Heart left ventricle (tissue), 16 donors: ENCODE measurements at regions not wholly inside any gene's neighbourhood (a gene's known extent, or its start where the extent isn't known, plus 50 kb on each side); places are given as distances from the start of the nearest gene placed in this dataset.

ENCODE experiments used
- ATAC-seq, 4 donors: fragments of 200-7000 bp; cut with Tn5 transposase; one replicate each; pipeline ENCODE4 v1.9.1; 2020 to 2022; ENCODE audit warnings: moderate library complexity in 4 of 4, mild to moderate bottlenecking in 3 of 4, moderate number of reproducible peaks in 1 of 4
- DNase-seq, 5 donors: peaks; one replicate each; pipeline ENCODE4 v3.0.0-alpha.2; 2020
- H3K27ac ChIP-seq, 12 donors: fragments of 200-600 bp; sonication (generic) in 4 of 12; one replicate each; pipeline versions ENCODE4 v1.5.0 to v1.8.0; 2016 to 2022; ENCODE audit warnings: mild to moderate bottlenecking in 2 of 12
- H3K27me3 ChIP-seq, 9 donors: fragments of 200-600 bp; sonication (generic) in 2 of 9; one replicate each; pipeline versions ENCODE4 v1.5.1 to v1.8.0; 2016 to 2022; ENCODE audit warnings: mild to moderate bottlenecking in 3 of 9
- H3K36me3 ChIP-seq, 9 donors: fragments of 200-600 bp; sonication (generic) in 2 of 9; one replicate each; pipeline versions ENCODE4 v1.5.0 to v1.8.0; 2018 to 2022; ENCODE audit warnings: mild to moderate bottlenecking in 2 of 9
- H3K4me1 ChIP-seq, 12 donors: fragments of 200-600 bp; sonication (generic) in 4 of 12; one replicate each; pipeline versions ENCODE4 v1.5.0 to v1.8.0; 2016 to 2022; ENCODE audit warnings: mild to moderate bottlenecking in 3 of 12
- H3K4me3 ChIP-seq, 12 donors: fragments of 200-600 bp; sonication (generic) in 4 of 12; one replicate each; pipeline versions ENCODE4 v1.5.0 to v1.8.0; 2017 to 2022; ENCODE audit warnings: mild to moderate bottlenecking in 9 of 12, moderate library complexity in 4 of 12
- H3K9me3 ChIP-seq, 12 donors: fragments of 200-600 bp; sonication (generic) in 4 of 12; one replicate each; pipeline versions ENCODE4 v1.5.0 to v1.8.0; 2016 to 2022; ENCODE audit warnings: mild to moderate bottlenecking in 1 of 12
- CTCF ChIP-seq, 12 donors: fragments of 200-600 bp; sonication (generic) in 4 of 12; IDR thresholded peaks; one replicate each; pipeline versions ENCODE4 v1.5.0 to v1.8.0; 2018 to 2022; ENCODE audit warnings: antibody characterized with exemption in 12 of 12, mild to moderate bottlenecking in 5 of 12
- POLR2A ChIP-seq, 2 donors: fragments of 450-650 bp; IDR thresholded peaks; one replicate each; pipeline ENCODE4 v1.6.1; 2017; ENCODE audit warnings: antibody characterized with exemption in 2 of 2, mild to moderate bottlenecking in 2 of 2, moderate library complexity in 2 of 2
- WGBS, 4 donors: extraction: QIAGEN DNeasy Blood & Tissue Kit in 2 of 4; methylation state at CpG; one replicate each; pipeline versions ENCODE4 v1.1.5 to v1.1.7; 2013 to 2018; 5-methylcytosine and 5-hydroxymethylcytosine counted together
- intact Hi-C, 10 donors: fragments of 100-400 bp; cut with DNase I; formaldehyde crosslinking; loops; one replicate each; pipeline versions ENCODE4 v1.11.1 to v1.14.2; 2022
- donor health status: ischemic (EF 13 %, LVEDD 7.1; RV severe dilation, severe dysfunction).
- donor health status: healthy with polysubstance abuse.
- donor health status: DM: no; HTN: yes; CAD: no.
- donor health status: DM: no; HTN: no; CAD: no.
- donor health status: ischemic (EF 25% LVEDD 6.9; RV normal size, moderate dysfunction).
- donor health status: ischemic (EF 25% LVEDD 5.7; RV mildly dilated, moderate dysfunction).
- donor health status: healthy.
- donor health status: DM: yes; HTN: yes; CAD: no.
- donor health status: ischemic (EF 35%, LVEDD 5.7; RV mildly dilated, moderate dysfunction).
- donor health status: nonischemic (EF 11% LVEDD 7.7; RV severe dilation, severe dysfunction).
- donor health status: DM: yes; HTN: yes; CAD: no.
- donor health status: PGD.
- donor health status: ischemic (EF 29% LVEDD 5.4; RV normal size, mild dysfunction).
- donor health status: nonischemic (EF 23%, LVEDD 6.1; RV moderate dilation, normal function).

DNA sequence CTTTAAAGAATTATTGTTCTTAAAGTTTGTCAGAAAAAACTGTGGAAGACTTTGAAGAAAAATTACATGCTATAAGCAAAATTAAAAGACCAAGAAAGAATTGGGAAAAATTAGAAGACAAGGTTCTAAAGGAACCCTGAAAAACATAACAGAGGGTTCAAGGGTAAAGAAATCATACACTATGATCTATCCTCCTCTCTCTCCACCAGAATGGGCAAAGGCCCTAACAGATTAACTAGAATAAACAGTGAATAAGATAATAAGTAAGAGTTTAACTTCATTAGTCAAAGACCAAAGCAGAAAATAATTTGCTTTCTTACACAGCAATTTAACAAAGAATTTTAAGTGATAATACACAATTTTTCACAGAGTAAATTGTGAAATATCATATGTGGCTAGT, 201.2 kb upstream of the PDE10A start:
- no peak overlapping the region for H3K27ac ChIP-seq
- no peak for TF ChIP-seq CTCF (IDR thresholded peaks at IDR 0.05)
- no peak for TF ChIP-seq POLR2A (IDR thresholded peaks at IDR 0.05)
- ATAC-seq (no peak), DNase-seq (no peak)
- H3K4me3 ChIP-seq, result no peak overlapping the region
- no peaks in the 10 kb centered on the region for H3K4me1 ChIP-seq
- H3K27me3 ChIP-seq, result peaks cover 0 to 7% (median 0%) of the 10 kb centered on the region in 9 donors
- peaks cover 0 to 47% (median 4%) of the 10 kb centered on the region in 12 donors for H3K9me3 ChIP-seq
- H3K36me3 ChIP-seq, result no peaks in the 10 kb centered on the region
- intact Hi-C loops, result no loop called here

- no peak overlapping the region for H3K27ac ChIP-seq
- H3K4me1 ChIP-seq, result no peaks in the 10 kb centered on the region
- peaks cover 0 to 43% (median 1%) of the 10 kb centered on the region in 12 donors for H3K9me3 ChIP-seq
- WGBS, 4 donors, result 60 to 94% (median 71%) methylated on average over 3 of the region's 3 CpGs
- ATAC-seq, result no peak
- TF ChIP-seq CTCF (IDR thresholded peaks at IDR 0.05) (no peak), POLR2A (IDR thresholded peaks at IDR 0.05) (no peak)
- intact Hi-C loops, result no loop called here
- H3K27me3 ChIP-seq, result peaks cover 0 to 7% (median 0%) of the 10 kb centered on the region in 9 donors
- no peak overlapping the region for H3K4me3 ChIP-seq
- DNase-seq, result no peak
- H3K36me3 ChIP-seq, result no peaks in the 10 kb centered on the region
These were observed 200.8 kb upstream of the PDE10A start for GRCh38 chr6:165863801-165864200.

DNA sequence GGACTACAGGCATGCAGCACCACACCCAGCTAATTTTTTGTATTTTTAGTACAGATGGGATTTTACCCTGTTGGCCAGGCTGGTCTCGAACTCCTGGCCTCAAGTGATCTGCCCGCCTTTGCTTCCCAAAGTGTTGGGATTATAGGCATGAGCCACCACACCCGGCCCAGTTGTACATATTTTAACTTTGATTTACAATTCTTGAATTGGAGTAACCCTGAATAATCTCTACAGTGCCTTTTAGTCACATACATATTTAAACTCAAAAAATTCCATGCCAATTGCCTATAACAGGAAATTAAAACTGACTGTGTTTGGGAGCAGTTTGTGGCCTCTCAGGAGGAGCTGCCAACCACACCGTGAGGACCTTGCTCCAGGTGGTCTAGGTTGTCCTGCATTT, 199.8 kb upstream of the PDE10A start:
- Histone ChIP-seq H3K36me3 (no peaks in the 10 kb centered on the region), H3K4me1 (no peaks in the 10 kb centered on the region), H3K4me3 (no peak overlapping the region), H3K27ac (no peak overlapping the region), H3K27me3 (peaks cover 0 to 7% (median 0%) of the 10 kb centered on the region in 9 donors), H3K9me3 (peaks cover 0 to 33% (median under 1%) of the 10 kb centered on the region in 12 donors)
- TF ChIP-seq POLR2A (IDR thresholded peaks at IDR 0.05) (no peak), CTCF (IDR thresholded peaks at IDR 0.05) (no peak)
- WGBS, 4 donors, result 86 to 92% (median 91%) methylated on average over 4 of the region's 4 CpGs
- intact Hi-C loops, result no loop called here
- DNase-seq (no peak), ATAC-seq (no peak)

- WGBS, 4 donors, result 68 to 75% (median 73%) methylated on average over 6 of the region's 6 CpGs
- intact Hi-C loops, result no loop called here
- no peaks in the 10 kb centered on the region for H3K4me1 ChIP-seq
- H3K4me3 ChIP-seq, result no peak overlapping the region
- no peak overlapping the region for H3K27ac ChIP-seq
- H3K36me3 ChIP-seq, result no peaks in the 10 kb centered on the region
- H3K9me3 ChIP-seq, result peaks cover 0 to 19% (median 0%) of the 10 kb centered on the region in 12 donors
- H3K27me3 ChIP-seq, result peaks cover 0 to 13% (median 0%) of the 10 kb centered on the region in 9 donors
- no peak for ATAC-seq
- TF ChIP-seq POLR2A (IDR thresholded peaks at IDR 0.05) (no peak), CTCF (IDR thresholded peaks at IDR 0.05) (no peak)
- DNase-seq, result no peak
These were observed 198.2 kb upstream of the PDE10A start for GRCh38 chr6:165861226-165861625.
